HG02938 (cell line): ENCODE measurements at regions not wholly inside any gene's neighbourhood (a gene's known extent, or its start where the extent isn't known, plus 50 kb on each side); places are given as distances from the start of the nearest gene placed in this dataset.
"Not testable (repeated sequence)": the region's sequence is repeated elsewhere in the genome, so short reads cannot be mapped to it uniquely, and the experiment has no call there.

ENCODE experiments used
- ATAC-seq: cut with Tn5 transposase; IDR thresholded peaks from one replicate; pipeline ENCODE4 v1.9.1; 2021; ENCODE audit warnings: mild to moderate bottlenecking, moderate library complexity; ENCODE audit not compliant: unreplicated experiment

GRCh38 chr1:58836408-58836807 is 52.6 kb upstream of the JUN start:
- ATAC-seq, result no peak

GRCh38 chr1:58837886-58838285 is 54.0 kb upstream of the JUN start:
- ATAC-seq, result no peak

- ATAC-seq, result no peak
Observed at GRCh38 chr1:58839147-58839795, 55.4 kb upstream of the JUN start.

- ATAC-seq, result no peak
Observed at GRCh38 chr1:58839846-58840835, 56.3 kb upstream of the JUN start.

- no peak for ATAC-seq
Observed at GRCh38 chr1:58841455-58841854, 57.6 kb upstream of the JUN start.

GRCh38 chr1:58842941-58843340 is 59.1 kb upstream of the JUN start:
- no peak for ATAC-seq

GRCh38 chr1:58844176-58844575 is 60.3 kb upstream of the JUN start:
- ATAC-seq, result no peak

GRCh38 chr1:58845942-58846341 is 62.1 kb upstream of the JUN start:
- no peak for ATAC-seq

GRCh38 chr1:58848818-58849411 is 65.1 kb upstream of the JUN start:
- ATAC-seq, result no peak

GRCh38 chr1:58849551-58849950 is 65.7 kb upstream of the JUN start:
- no peak for ATAC-seq

GRCh38 chr1:58850636-58851035 is 66.8 kb upstream of the JUN start:
- ATAC-seq, result no peak

- no peak for ATAC-seq
Observed at GRCh38 chr1:58852731-58853485, 69.1 kb upstream of the JUN start.

GRCh38 chr1:58854576-58854975 is 70.7 kb upstream of the JUN start:
- no peak for ATAC-seq

- ATAC-seq, result no peak
Observed at GRCh38 chr1:58855274-58856165, 71.7 kb upstream of the JUN start.

GRCh38 chr1:58856281-58856680 is 72.4 kb upstream of the JUN start:
- ATAC-seq, result not testable (repeated sequence)

GRCh38 chr1:58857680-58858673 is 74.1 kb upstream of the JUN start:
- peak; percentile 87 for ATAC-seq

GRCh38 chr1:58859769-58860485 is 76.1 kb upstream of the JUN start:
- no peak for ATAC-seq

- ATAC-seq, result no peak
Observed at GRCh38 chr1:58861076-58861475, 77.2 kb upstream of the JUN start.
